ENCODE measurements at regions not wholly inside any gene's neighbourhood (a gene's known extent, or its start where the extent isn't known, plus 50 kb on each side); places are given as distances from the start of the nearest gene placed in this dataset.
"Not testable (repeated sequence)": the region's sequence is repeated elsewhere in the genome, so short reads cannot be mapped to it uniquely, and the experiment has no call there.

- no peak for DNase-seq
Observed at GRCh38 chr6:144947398-144947976, 662.4 kb downstream of the UTRN start.

GRCh38 chr6:144951730-144952437 lies 666.7 kb downstream of the UTRN start:
- no peak for DNase-seq

- DNase-seq: no peak
Observed at GRCh38 chr6:144952456-144953240, 667.5 kb downstream of the UTRN start.

- no peak for DNase-seq
Observed at GRCh38 chr6:144953552-144954240, 668.6 kb downstream of the UTRN start.

- DNase-seq: no peak
Observed at GRCh38 chr6:144954241-144954556, 669.1 kb downstream of the UTRN start.

- no peak for DNase-seq
Observed at GRCh38 chr6:144955392-144955791, 670.3 kb downstream of the UTRN start.

GRCh38 chr6:144955859-144956258 lies 670.7 kb downstream of the UTRN start:
- no peak for DNase-seq

GRCh38 chr6:144956697-144957096 lies 671.6 kb downstream of the UTRN start:
- not testable (repeated sequence) for DNase-seq

GRCh38 chr6:144957236-144957937 lies 672.3 kb downstream of the UTRN start:
- no peak for DNase-seq

- no peak for DNase-seq
Observed at GRCh38 chr6:144969154-144969553, 684.0 kb downstream of the UTRN start.

- DNase-seq: no peak
Observed at GRCh38 chr6:144969602-144970272, 684.6 kb downstream of the UTRN start.

GRCh38 chr6:144977250-144977864 lies 692.2 kb downstream of the UTRN start:
- not testable (repeated sequence) for DNase-seq

GRCh38 chr6:144978208-144978607 lies 693.1 kb downstream of the UTRN start:
- no peak for DNase-seq

- no peak for DNase-seq
Observed at GRCh38 chr6:144986271-144986670, 701.1 kb downstream of the UTRN start.

- DNase-seq: no peak
Observed at GRCh38 chr6:144989319-144990107, 704.4 kb downstream of the UTRN start.

GRCh38 chr6:144990784-144991183 lies 705.6 kb downstream of the UTRN start:
- no peak for DNase-seq

GRCh38 chr6:144993870-144994269 lies 708.7 kb downstream of the UTRN start:
- no peak for DNase-seq

- DNase-seq: no peak
Observed at GRCh38 chr6:144997996-144998395, 712.9 kb downstream of the UTRN start.

GRCh38 chr6:144999127-144999526 lies 714.0 kb downstream of the UTRN start:
- no peak for DNase-seq

GRCh38 chr6:145003145-145003544 lies 718.0 kb downstream of the UTRN start:
- DNase-seq: no peak

GRCh38 chr6:145006914-145007313 lies 721.8 kb downstream of the UTRN start:
- no peak for DNase-seq
